Sigmoid colon (tissue), 4 donors: ENCODE measurements at regions not wholly inside any gene's neighbourhood (a gene's known extent, or its start where the extent isn't known, plus 50 kb on each side); places are given as distances from the start of the nearest gene placed in this dataset.

Source experiments
- POLR2A ChIP-seq, 2 donors: fragments of 450-650 bp; IDR thresholded peaks; one replicate each; pipeline ENCODE4 v1.6.1; 2016; ENCODE audit warnings: antibody characterized with exemption in 2 of 2, mild to moderate bottlenecking in 2 of 2, moderate library complexity in 2 of 2
- POLR2AphosphoS5 ChIP-seq, 4 donors: sonication (generic); formaldehyde crosslinking; IDR thresholded peaks; one replicate each; pipeline ENCODE4 v1.6.1; 2017; ENCODE audit warnings: antibody characterized with exemption in 4 of 4

GRCh38 chr6:138597336-138597735, 98.0 kb upstream of the NHSL1 start:
- no peak for TF ChIP-seq POLR2A (IDR thresholded peaks at IDR 0.05)
- TF ChIP-seq POLR2AphosphoS5 (IDR thresholded peaks at IDR 0.05): no peak
